Liver (tissue), 3 donors: ENCODE measurements at regions not wholly inside any gene's neighbourhood (a gene's known extent, or its start where the extent isn't known, plus 50 kb on each side); places are given as distances from the start of the nearest gene placed in this dataset.

Experiments used
- CTCF ChIP-seq: fragments of 150-350 bp; IDR thresholded peaks from 2 replicates; pipeline ENCODE4 v1.5.1; 2017; ENCODE audit warnings: improper control_type of control experiment, low read depth, low read length; ENCODE audit not compliant: missing input control
- GABPA ChIP-seq, 2 donors: IDR thresholded peaks in 1 of 2; conservative IDR thresholded peaks in 1 of 2; 2 replicates each; pipeline ENCODE4 v1.6.1; 2016; ENCODE audit warnings: antibody characterized with exemption in 2 of 2, mild to moderate bottlenecking in 1 of 2, moderate library complexity in 1 of 2
- JUND ChIP-seq, 2 donors: IDR thresholded peaks; 2 replicates each; pipeline ENCODE4 v1.6.1; 2016; ENCODE audit warnings: antibody characterized with exemption in 2 of 2
- RXRA ChIP-seq, 2 donors: IDR thresholded peaks; 2 replicates each; pipeline ENCODE4 v1.6.1; 2017 to 2018; ENCODE audit warnings: antibody characterized with exemption in 2 of 2, mild to moderate bottlenecking in 1 of 2
- donor health status: healthy.
- donor health status: healthy.

- TF ChIP-seq CTCF (no peak), GABPA (IDR thresholded peaks at IDR 0.05 in 1 of 2, conservative IDR thresholded peaks at IDR 0.05 in 1 of 2) (no peak), RXRA (IDR thresholded peaks at IDR 0.05) (no peak), JUND (IDR thresholded peaks at IDR 0.05) (no peak)
Measured at GRCh38 chr19:31110336-31110735, 238.9 kb downstream of the TSHZ3 start.
